Tibial nerve (tissue), 3 donors: ENCODE measurements at regions not wholly inside any gene's neighbourhood (a gene's known extent, or its start where the extent isn't known, plus 50 kb on each side); places are given as distances from the start of the nearest gene placed in this dataset.

ENCODE experiments used
- POLR2A ChIP-seq, 2 donors: fragments of 450-650 bp; IDR thresholded peaks; one replicate each; pipeline ENCODE4 v1.6.1; 2017; ENCODE audit warnings: antibody characterized with exemption in 2 of 2, mild to moderate bottlenecking in 2 of 2, moderate library complexity in 2 of 2
- TF ChIP-seq, protein P1 (sequence below), 5 experiments: fragments of 200-600 bp in 3 of 5; fragments of 450-650 bp in 2 of 5; sonication (generic) in 3 of 5; IDR thresholded peaks; one replicate each; pipeline ENCODE4 v1.5.1; 2016 to 2019; ENCODE audit warnings: antibody characterized with exemption in 5 of 5, mild to moderate bottlenecking in 3 of 5, moderate library complexity in 2 of 5

DNA sequence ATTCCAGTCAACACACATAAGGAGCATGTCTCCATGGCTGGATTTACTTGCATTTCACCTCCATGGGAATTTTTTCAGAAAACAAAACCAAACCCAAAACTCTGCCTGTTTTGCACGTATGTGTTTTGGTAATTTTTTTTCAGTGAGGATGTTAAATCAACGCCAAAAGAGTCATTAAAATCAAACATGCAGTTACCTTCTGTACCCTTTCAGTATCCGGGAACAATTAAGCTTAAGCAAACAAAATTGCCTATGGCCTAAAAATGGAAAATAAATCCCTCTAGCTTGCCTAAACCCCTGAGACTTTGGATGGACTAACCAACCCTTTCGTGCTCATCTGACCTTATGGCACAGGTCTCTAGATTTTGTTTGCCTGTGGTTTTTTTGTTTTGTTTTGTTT lies 209.2 kb upstream of the KLF4 start:
- TF ChIP-seq, protein P1, sequence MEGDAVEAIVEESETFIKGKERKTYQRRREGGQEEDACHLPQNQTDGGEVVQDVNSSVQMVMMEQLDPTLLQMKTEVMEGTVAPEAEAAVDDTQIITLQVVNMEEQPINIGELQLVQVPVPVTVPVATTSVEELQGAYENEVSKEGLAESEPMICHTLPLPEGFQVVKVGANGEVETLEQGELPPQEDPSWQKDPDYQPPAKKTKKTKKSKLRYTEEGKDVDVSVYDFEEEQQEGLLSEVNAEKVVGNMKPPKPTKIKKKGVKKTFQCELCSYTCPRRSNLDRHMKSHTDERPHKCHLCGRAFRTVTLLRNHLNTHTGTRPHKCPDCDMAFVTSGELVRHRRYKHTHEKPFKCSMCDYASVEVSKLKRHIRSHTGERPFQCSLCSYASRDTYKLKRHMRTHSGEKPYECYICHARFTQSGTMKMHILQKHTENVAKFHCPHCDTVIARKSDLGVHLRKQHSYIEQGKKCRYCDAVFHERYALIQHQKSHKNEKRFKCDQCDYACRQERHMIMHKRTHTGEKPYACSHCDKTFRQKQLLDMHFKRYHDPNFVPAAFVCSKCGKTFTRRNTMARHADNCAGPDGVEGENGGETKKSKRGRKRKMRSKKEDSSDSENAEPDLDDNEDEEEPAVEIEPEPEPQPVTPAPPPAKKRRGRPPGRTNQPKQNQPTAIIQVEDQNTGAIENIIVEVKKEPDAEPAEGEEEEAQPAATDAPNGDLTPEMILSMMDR (IDR thresholded peaks at IDR 0.05), result no peak
- no peak for TF ChIP-seq POLR2A (IDR thresholded peaks at IDR 0.05)
